ENCODE measurements at regions not wholly inside any gene's neighbourhood (a gene's known extent, or its start where the extent isn't known, plus 50 kb on each side); places are given as distances from the start of the nearest gene placed in this dataset.

- no peaks in the 10 kb centered on the region for H3K36me3 ChIP-seq
- intact Hi-C loops (cut with DNase I; ENCODE audit: low total_unique reads) = no loop called here
- H3K4me1 ChIP-seq = no peaks in the 10 kb centered on the region
- TF ChIP-seq CTCF (IDR thresholded peaks at IDR 0.05) (no peak), EP300 (IDR thresholded peaks at IDR 0.05; ENCODE audit: low read depth) (no peak), POLR2A (IDR thresholded peaks at IDR 0.05) (no peak), POLR2AphosphoS5 (IDR thresholded peaks at IDR 0.05) (no peak)
- DNase-seq = no peak
- H3K4me3 ChIP-seq = no peak overlapping the region
- H3K9me3 ChIP-seq = no peaks in the 10 kb centered on the region
- WGBS, 2 donors (ENCODE audit: low coverage in 1 of 2) = 85% methylated on average over 4 of the region's 4 CpGs
- H3K27me3 ChIP-seq = no peaks in the 10 kb centered on the region
- H3K27ac ChIP-seq = no peak overlapping the region
- in situ Hi-C loops (cut with MboI; ENCODE audit: low pct_ligation_motif_present in 1 of 4, low pct_unique_long_range_greater_than_20kb in 1 of 4, low sequenced_read_pairs in 3 of 4) = no loop called here
Observed at GRCh38 chr12:103196467-103196866, 239.0 kb downstream of the ASCL1 start.

DNA sequence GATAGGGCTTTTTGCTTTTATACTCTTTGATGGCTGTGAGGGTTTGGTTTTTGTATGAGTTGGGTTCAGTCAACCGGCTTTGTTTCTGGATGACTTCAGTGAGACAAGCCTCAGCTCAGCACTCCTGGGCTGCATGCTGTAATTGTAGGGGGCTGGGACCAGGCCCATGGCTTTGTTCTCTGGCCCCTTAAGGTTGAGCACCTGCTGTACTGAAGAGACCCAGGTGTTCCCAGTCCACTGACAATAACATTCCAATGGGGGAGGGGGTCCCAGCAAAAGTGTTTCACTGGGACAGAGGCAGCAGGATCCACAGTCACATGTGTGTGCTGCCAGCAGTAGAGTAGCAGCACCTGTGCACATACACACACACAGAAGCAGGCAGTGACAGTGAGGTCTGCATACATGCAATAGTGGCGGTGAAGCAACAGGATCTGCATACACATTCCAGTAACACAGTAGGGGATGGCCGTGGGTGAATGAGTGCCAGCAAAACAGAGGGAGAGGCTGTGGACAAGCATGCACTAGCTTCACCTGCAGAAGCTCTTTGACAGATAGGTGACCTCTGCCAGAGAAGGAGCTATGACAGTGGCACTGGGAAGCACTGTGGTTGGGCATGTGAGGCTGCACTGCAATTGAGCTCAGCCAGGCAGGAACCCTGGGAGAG is 240.4 kb downstream of the ASCL1 start:
- no peak overlapping the region for H3K4me3 ChIP-seq
- H3K36me3 ChIP-seq = no peaks in the 10 kb centered on the region
- intact Hi-C loops (cut with DNase I; ENCODE audit: low total_unique reads) = no loop called here
- no peak overlapping the region for H3K27ac ChIP-seq
- H3K9me3 ChIP-seq = no peaks in the 10 kb centered on the region
- H3K27me3 ChIP-seq = no peaks in the 10 kb centered on the region
- 83% methylated on average over 3 of the region's 3 CpGs; no CpG with 5 or more reads in 1 of the 2 donors for WGBS, 2 donors (ENCODE audit: low coverage in 1 of 2)
- in situ Hi-C loops (cut with MboI; ENCODE audit: low pct_ligation_motif_present in 1 of 4, low pct_unique_long_range_greater_than_20kb in 1 of 4, low sequenced_read_pairs in 3 of 4) = no loop called here
- no peaks in the 10 kb centered on the region for H3K4me1 ChIP-seq
- DNase-seq = no peak
- no peak for TF ChIP-seq POLR2A (IDR thresholded peaks at IDR 0.05)
- no peak for TF ChIP-seq POLR2AphosphoS5 (IDR thresholded peaks at IDR 0.05)
- no peak for TF ChIP-seq EP300 (IDR thresholded peaks at IDR 0.05; ENCODE audit: low read depth)
- no peak for TF ChIP-seq CTCF (IDR thresholded peaks at IDR 0.05)

- H3K4me3 ChIP-seq = no peak overlapping the region
- TF ChIP-seq POLR2AphosphoS5 (IDR thresholded peaks at IDR 0.05) = no peak
- no peak for TF ChIP-seq EP300 (IDR thresholded peaks at IDR 0.05; ENCODE audit: low read depth)
- TF ChIP-seq POLR2A (IDR thresholded peaks at IDR 0.05) = no peak
- no peak for TF ChIP-seq CTCF (IDR thresholded peaks at IDR 0.05)
- H3K36me3 ChIP-seq = no peaks in the 10 kb centered on the region
- 71% methylated on average over 2 of the region's 2 CpGs; no CpG with 5 or more reads in 1 of the 2 donors for WGBS, 2 donors (ENCODE audit: low coverage in 1 of 2)
- no peak overlapping the region for H3K27ac ChIP-seq
- no peaks in the 10 kb centered on the region for H3K4me1 ChIP-seq
- H3K9me3 ChIP-seq = no peaks in the 10 kb centered on the region
- no peak for DNase-seq
- in situ Hi-C loops (cut with MboI; ENCODE audit: low pct_ligation_motif_present in 1 of 4, low pct_unique_long_range_greater_than_20kb in 1 of 4, low sequenced_read_pairs in 3 of 4) = no loop called here
- intact Hi-C loops (cut with DNase I; ENCODE audit: low total_unique reads) = no loop called here
- no peaks in the 10 kb centered on the region for H3K27me3 ChIP-seq
Observed at GRCh38 chr12:103198499-103198898, 241.0 kb downstream of the ASCL1 start.

GRCh38 chr12:103205906-103206305 is 248.4 kb downstream of the ASCL1 start:
- 47 to 64% methylated on average over 3 of the region's 3 CpGs for WGBS, 2 donors (ENCODE audit: low coverage in 1 of 2)
- in situ Hi-C loops (cut with MboI; ENCODE audit: low pct_ligation_motif_present in 1 of 4, low pct_unique_long_range_greater_than_20kb in 1 of 4, low sequenced_read_pairs in 3 of 4) = no loop called here

More at GRCh38 chr12:103205906-103206305, 248.4 kb downstream of the ASCL1 start:
- no peaks in the 10 kb centered on the region for H3K36me3 ChIP-seq
- no peak for DNase-seq
- intact Hi-C loops (cut with DNase I; ENCODE audit: low total_unique reads) = no loop called here
- H3K4me3 ChIP-seq = no peak overlapping the region
- H3K9me3 ChIP-seq = no peaks in the 10 kb centered on the region
- H3K4me1 ChIP-seq = no peaks in the 10 kb centered on the region
- TF ChIP-seq POLR2A (IDR thresholded peaks at IDR 0.05) (no peak), POLR2AphosphoS5 (IDR thresholded peaks at IDR 0.05) (no peak), CTCF (IDR thresholded peaks at IDR 0.05) (no peak)
- H3K27ac ChIP-seq = no peak overlapping the region
- no peaks in the 10 kb centered on the region for H3K27me3 ChIP-seq
